Upper lobe of left lung (tissue), 6 donors: ENCODE measurements at regions not wholly inside any gene's neighbourhood (a gene's known extent, or its start where the extent isn't known, plus 50 kb on each side); places are given as distances from the start of the nearest gene placed in this dataset.

Experiments
- ATAC-seq, 2 donors: fragments of 200-7000 bp; cut with Tn5 transposase; one replicate each; pipeline ENCODE4 v1.9.1; 2022; ENCODE audit warnings: mild to moderate bottlenecking in 2 of 2, moderate library complexity in 2 of 2; ENCODE audit not compliant: low FRiP score in 2 of 2
- DNase-seq, 2 donors: peaks; one replicate each; pipeline ENCODE4 v3.0.0-alpha.2; 2019 to 2020
- H3K27ac ChIP-seq, 4 donors: fragments of 200-600 bp; sonication (generic); one replicate each; pipeline ENCODE4 v1.5.1; 2016 to 2019
- H3K27me3 ChIP-seq, 4 donors: fragments of 200-600 bp; sonication (generic); one replicate each; pipeline ENCODE4 v1.5.1; 2017 to 2019
- H3K36me3 ChIP-seq, 4 donors: fragments of 200-600 bp; sonication (generic); one replicate each; pipeline ENCODE4 v1.5.1; 2016 to 2019
- H3K4me1 ChIP-seq, 4 donors: fragments of 200-600 bp; sonication (generic); one replicate each; pipeline ENCODE4 v1.5.1; 2018 to 2019
- H3K4me3 ChIP-seq, 4 donors: fragments of 200-600 bp; sonication (generic); one replicate each; pipeline ENCODE4 v1.5.1; 2017 to 2019; ENCODE audit warnings: mild to moderate bottlenecking in 2 of 4, moderate library complexity in 1 of 4
- H3K9me3 ChIP-seq, 4 donors: fragments of 200-600 bp; sonication (generic); one replicate each; pipeline ENCODE4 v1.5.1; 2018 to 2019
- CTCF ChIP-seq, 6 experiments: fragments of 450-650 bp in 4 of 6; fragments of 200-600 bp in 2 of 6; sonication (generic) in 2 of 6; IDR thresholded peaks; one replicate each; pipeline ENCODE4 v1.5.1; 2016 to 2019; ENCODE audit warnings: antibody characterized with exemption in 6 of 6
- EP300 ChIP-seq, 4 donors: sonication (generic); formaldehyde crosslinking; IDR thresholded peaks; one replicate each; pipeline ENCODE4 v1.5.1; 2017; ENCODE audit warnings: antibody characterized with exemption in 4 of 4, control low read depth in 2 of 4
- POLR2A ChIP-seq, 4 donors: fragments of 450-650 bp; IDR thresholded peaks; one replicate each; pipeline ENCODE4 v1.5.1; 2016 to 2017; ENCODE audit warnings: antibody characterized with exemption in 4 of 4, mild to moderate bottlenecking in 2 of 4
- POLR2AphosphoS5 ChIP-seq, 2 donors: sonication (generic); formaldehyde crosslinking; IDR thresholded peaks; one replicate each; pipeline ENCODE4 v1.5.1; 2017; ENCODE audit warnings: antibody characterized with exemption in 2 of 2
- WGBS, 2 donors: methylation state at CpG; one replicate each; pipeline ENCODE4 v1.1.5; 2017 to 2018; 5-methylcytosine and 5-hydroxymethylcytosine counted together
- donor health status: DM: no; HTN: no; CAD: no; lungs with moderate emphysema.
- donor health status: DM: no; HTN: yes; CAD: no; lungs with severe emphysema.

- no peak overlapping the region for H3K4me3 ChIP-seq
- TF ChIP-seq POLR2AphosphoS5 (IDR thresholded peaks at IDR 0.05): no peak
- no peak for TF ChIP-seq EP300 (IDR thresholded peaks at IDR 0.05)
- no peak for TF ChIP-seq CTCF (IDR thresholded peaks at IDR 0.05)
- no peak for TF ChIP-seq POLR2A (IDR thresholded peaks at IDR 0.05)
- H3K27me3 ChIP-seq: no peaks in the 10 kb centered on the region
- no peaks in the 10 kb centered on the region for H3K36me3 ChIP-seq
- H3K27ac ChIP-seq: no peak overlapping the region
- DNase-seq (no peak), ATAC-seq (no peak)
- no peaks in the 10 kb centered on the region for H3K9me3 ChIP-seq
- no peaks in the 10 kb centered on the region for H3K4me1 ChIP-seq
- WGBS, 2 donors: 48 to 52% methylated on average over 2 of the region's 2 CpGs
Observed at GRCh38 chr9:31824860-31825259, 559.6 kb upstream of the ACO1 start.

GRCh38 chr9:31837211-31837610, 547.2 kb upstream of the ACO1 start:
- H3K4me3 ChIP-seq: no peak overlapping the region
- H3K9me3 ChIP-seq: no peaks in the 10 kb centered on the region
- TF ChIP-seq POLR2AphosphoS5 (IDR thresholded peaks at IDR 0.05) (no peak), POLR2A (IDR thresholded peaks at IDR 0.05) (no peak), EP300 (IDR thresholded peaks at IDR 0.05) (no peak), CTCF (IDR thresholded peaks at IDR 0.05) (no peak)
- H3K27me3 ChIP-seq: no peaks in the 10 kb centered on the region
- no peak overlapping the region for H3K27ac ChIP-seq
- ATAC-seq (no peak), DNase-seq (no peak)
- H3K4me1 ChIP-seq: no peaks in the 10 kb centered on the region
- no peaks in the 10 kb centered on the region for H3K36me3 ChIP-seq
- WGBS, 2 donors: 80 to 83% methylated on average over 3 of the region's 3 CpGs

GRCh38 chr9:31839273-31839672, 545.2 kb upstream of the ACO1 start:
- H3K36me3 ChIP-seq: no peaks in the 10 kb centered on the region
- H3K27me3 ChIP-seq: no peaks in the 10 kb centered on the region
- H3K4me3 ChIP-seq: no peak overlapping the region
- H3K27ac ChIP-seq: no peak overlapping the region
- no peaks in the 10 kb centered on the region for H3K4me1 ChIP-seq
- no peaks in the 10 kb centered on the region for H3K9me3 ChIP-seq
- 77 to 81% methylated on average over 1 of the region's 1 CpG for WGBS, 2 donors
- ATAC-seq (no peak), DNase-seq (no peak)
- TF ChIP-seq POLR2A (IDR thresholded peaks at IDR 0.05): no peak
- no peak for TF ChIP-seq EP300 (IDR thresholded peaks at IDR 0.05)
- TF ChIP-seq CTCF (IDR thresholded peaks at IDR 0.05): no peak
- TF ChIP-seq POLR2AphosphoS5 (IDR thresholded peaks at IDR 0.05): no peak

- WGBS, 2 donors: 59 to 73% methylated on average over 4 of the region's 4 CpGs
- DNase-seq: no peak
- no peak overlapping the region for H3K4me3 ChIP-seq
- no peaks in the 10 kb centered on the region for H3K36me3 ChIP-seq
- ATAC-seq: no peak
- H3K27me3 ChIP-seq: no peaks in the 10 kb centered on the region
- H3K4me1 ChIP-seq: no peaks in the 10 kb centered on the region
- H3K9me3 ChIP-seq: no peaks in the 10 kb centered on the region
- TF ChIP-seq EP300 (IDR thresholded peaks at IDR 0.05) (no peak), POLR2AphosphoS5 (IDR thresholded peaks at IDR 0.05) (no peak), POLR2A (IDR thresholded peaks at IDR 0.05) (no peak), CTCF (IDR thresholded peaks at IDR 0.05) (no peak)
- no peak overlapping the region for H3K27ac ChIP-seq
Observed at GRCh38 chr9:31840702-31841101, 543.7 kb upstream of the ACO1 start.

- H3K27me3 ChIP-seq: no peaks in the 10 kb centered on the region
- no peaks in the 10 kb centered on the region for H3K9me3 ChIP-seq
- no peak overlapping the region for H3K4me3 ChIP-seq
- H3K4me1 ChIP-seq: no peaks in the 10 kb centered on the region
- H3K27ac ChIP-seq: no peak overlapping the region
- WGBS, 2 donors: 83 to 88% methylated on average over 1 of the region's 1 CpG
- ATAC-seq: no peak
- no peak for TF ChIP-seq EP300 (IDR thresholded peaks at IDR 0.05)
- DNase-seq: no peak
- H3K36me3 ChIP-seq: no peaks in the 10 kb centered on the region
Observed at GRCh38 chr9:31847963-31848362, 536.5 kb upstream of the ACO1 start.
